H1 (cell line): ENCODE measurements at regions not wholly inside any gene's neighbourhood (a gene's known extent, or its start where the extent isn't known, plus 50 kb on each side); places are given as distances from the start of the nearest gene placed in this dataset.

Experiments
- CTCF ChIA-PET: fragments of 300-600 bp; sonication (Branson Sonifier 250); formaldehyde crosslinking; loops from one replicate; lab custom pipeline; 2021; ENCODE audit not compliant: partially characterized antibody; lab: Charles Lee
- POLR2A ChIA-PET: fragments of 300-600 bp; sonication (Branson Sonifier 250); formaldehyde crosslinking; loops from one replicate; lab custom pipeline; 2021; ENCODE audit warnings: inconsistent platforms; ENCODE audit not compliant: partially characterized antibody; lab: Charles Lee
- DNase-seq, 2 experiments: peaks; one replicate each; pipeline versions ENCODE4 v3.0.0 to v3.0.0-alpha.2; 2010 to 2022; ENCODE audit warnings: low spot score in 2 of 2, low read depth in 1 of 2, mixed read lengths in 1 of 2
- FAIRE-seq: peaks from 2 replicates; lab custom pipeline; 2011; peaks lifted over from hg19 to GRCh38; lab: Jason Lieb, UNC
- H2AFZ ChIP-seq: 2 replicates; pipeline ENCODE4 v1.8.1; 2012; ENCODE audit warnings: low read length, inconsistent platforms
- H2AK5ac ChIP-seq: 2 replicates; pipeline ENCODE4 v1.6.1; 2013; ENCODE audit warnings: low read depth, low read length
- H2BK120ac ChIP-seq: replicated peaks from 2 replicates; pipeline ENCODE3; 2013; ENCODE audit warnings: low read depth, low read length, inconsistent platforms
- H2BK12ac ChIP-seq: 2 replicates; pipeline ENCODE4 v1.6.1; 2013; ENCODE audit warnings: low read depth, low read length
- H2BK15ac ChIP-seq: 2 replicates; pipeline ENCODE4 v1.6.1; 2013; ENCODE audit warnings: low read length
- H2BK20ac ChIP-seq: 2 replicates; pipeline ENCODE4 v1.6.1; 2013; ENCODE audit warnings: low read length
- H2BK5ac ChIP-seq: 2 replicates; pipeline ENCODE4 v1.6.1; 2013; ENCODE audit warnings: low read depth, low read length
- H3K14ac ChIP-seq: 2 replicates; pipeline ENCODE4 v1.6.1; 2013; ENCODE audit warnings: inconsistent platforms; ENCODE audit not compliant: insufficient read length
- H3K18ac ChIP-seq: 2 replicates; pipeline ENCODE4 v1.6.1; 2013; ENCODE audit warnings: low read length; ENCODE audit errors: extremely low read depth
- H3K23ac ChIP-seq: 2 replicates; pipeline ENCODE4 v1.6.1; 2013; ENCODE audit warnings: inconsistent platforms; ENCODE audit not compliant: insufficient read length
- H3K23me2 ChIP-seq: 2 replicates; pipeline ENCODE4 v1.6.1; 2013; ENCODE audit warnings: low read depth, low read length
- H3K27ac ChIP-seq: 2 replicates; pipeline ENCODE4 v1.6.1; 2011; ENCODE audit warnings: low read depth, low read length, inconsistent platforms
- H3K27me3 ChIP-seq, 4 experiments: replicated peaks in 1 of 4; 1 replicate in 1 of 4; 2 replicates in 3 of 4; pipeline versions ENCODE4 v1.6.1 to v1.8.1; 2011 to 2013; ENCODE audit warnings: low read length in 3 of 4, mild to moderate bottlenecking in 3 of 4, inconsistent platforms in 2 of 4, mixed read lengths in 2 of 4, moderate library complexity in 1 of 4; ENCODE audit not compliant: control insufficient read depth in 3 of 4, insufficient read depth in 3 of 4; ENCODE audit errors: extremely low read depth in 1 of 4
- H3K36me3 ChIP-seq, 4 experiments: 2 replicates each; pipeline versions ENCODE4 v1.6.1 to v1.8.1; 2011 to 2013; ENCODE audit warnings: mild to moderate bottlenecking in 4 of 4, low read length in 3 of 4, moderate library complexity in 2 of 4, control low read depth in 1 of 4, inconsistent platforms in 1 of 4; ENCODE audit not compliant: insufficient read depth in 4 of 4, control insufficient read depth in 2 of 4
- H3K4ac ChIP-seq: replicated peaks from 2 replicates; pipeline ENCODE3; 2013; ENCODE audit warnings: low read length, low read depth, mixed read lengths, inconsistent platforms; ENCODE audit not compliant: insufficient read length
- H3K4me1 ChIP-seq, 4 experiments: replicated peaks in 1 of 4; 1 replicate in 1 of 4; 2 replicates in 3 of 4; pipeline versions ENCODE4 v1.6.1 to v1.8.1; 2011 to 2013; ENCODE audit warnings: low read length in 3 of 4, inconsistent platforms in 2 of 4, mixed read lengths in 1 of 4; ENCODE audit not compliant: insufficient read depth in 4 of 4, control insufficient read depth in 3 of 4
- H3K4me2 ChIP-seq, 2 experiments: 2 replicates each; pipeline versions ENCODE4 v1.6.1 to v1.8.1; 2011 to 2013; ENCODE audit warnings: low read depth in 2 of 2, low read length in 2 of 2, control low read depth in 1 of 2, inconsistent platforms in 1 of 2, mild to moderate bottlenecking in 1 of 2; ENCODE audit not compliant: insufficient read depth in 1 of 2
- H3K4me3 ChIP-seq, 4 experiments: fragments of 200-600, 300-600 bp in 1 of 4; sonication (generic), shearing (Covaris generic), sonication (Bioruptor Twin) in 1 of 4; 2 replicates each; pipeline versions ENCODE4 v1.5.1 to v1.8.1; 2011 to 2016; ENCODE audit warnings: low read length in 4 of 4, low read depth in 3 of 4, control low read depth in 2 of 4, inconsistent platforms in 2 of 4, mild to moderate bottlenecking in 2 of 4, mixed read lengths in 1 of 4, moderate library complexity in 1 of 4; ENCODE audit not compliant: insufficient read depth in 2 of 4; ENCODE audit errors: extremely low read depth in 1 of 4
- H3K56ac ChIP-seq: replicated peaks from 2 replicates; pipeline ENCODE3; 2013; ENCODE audit warnings: low read depth, mild to moderate bottlenecking, mixed read lengths, low read length, inconsistent platforms; ENCODE audit not compliant: insufficient read length
- H3K79me1 ChIP-seq: 2 replicates; pipeline ENCODE4 v1.6.1; 2013; ENCODE audit warnings: low read depth, low read length, control low read depth
- H3K79me2 ChIP-seq, 2 experiments: 2 replicates each; pipeline versions ENCODE4 v1.6.1 to v1.8.1; 2012 to 2013; ENCODE audit warnings: low read length in 2 of 2, mild to moderate bottlenecking in 2 of 2, inconsistent platforms in 1 of 2; ENCODE audit not compliant: insufficient read depth in 2 of 2, control insufficient read depth in 1 of 2
- H3K9ac ChIP-seq, 4 experiments: replicated peaks in 1 of 4; 1 replicate in 1 of 4; 2 replicates in 3 of 4; pipeline versions ENCODE4 v1.6.1 to v1.8.1; 2011 to 2013; ENCODE audit warnings: low read depth in 3 of 4, low read length in 3 of 4, control low read depth in 2 of 4, mild to moderate bottlenecking in 2 of 4, moderate library complexity in 2 of 4, inconsistent platforms in 1 of 4; ENCODE audit errors: extremely low read depth in 1 of 4
- H3K9me3 ChIP-seq, 2 experiments: 2 replicates each; pipeline versions ENCODE4 v1.6.1 to v1.8.1; 2012 to 2013; ENCODE audit warnings: mild to moderate bottlenecking in 2 of 2, moderate library complexity in 2 of 2, control low read depth in 1 of 2, inconsistent platforms in 1 of 2, low read depth in 1 of 2, low read length in 1 of 2, mixed read lengths in 1 of 2; ENCODE audit not compliant: insufficient read depth in 2 of 2
- H4K20me1 ChIP-seq, 2 experiments: replicated peaks in 1 of 2; 2 replicates each; pipeline versions ENCODE3 to v1.8.1; 2011 to 2013; ENCODE audit warnings: inconsistent platforms in 2 of 2, low read length in 2 of 2, mild to moderate bottlenecking in 1 of 2; ENCODE audit not compliant: insufficient read depth in 2 of 2, control insufficient read depth in 1 of 2
- H4K5ac ChIP-seq: 2 replicates; pipeline ENCODE4 v1.6.1; 2013; ENCODE audit warnings: low read length, low read depth, mixed read lengths, inconsistent platforms; ENCODE audit not compliant: insufficient read length
- H4K8ac ChIP-seq: 2 replicates; pipeline ENCODE4 v1.8.0; 2013; ENCODE audit warnings: mild to moderate bottlenecking, moderate library complexity, low read length, inconsistent platforms; ENCODE audit not compliant: insufficient read depth; ENCODE audit errors: extremely low read depth
- H4K91ac ChIP-seq: replicated peaks from 2 replicates; pipeline ENCODE3; 2013; ENCODE audit warnings: low read length, mixed read lengths, inconsistent platforms; ENCODE audit not compliant: insufficient read length
- ASH2L ChIP-seq: fragments of 200-600, 300-600 bp; sonication (generic); IDR thresholded peaks from one replicate; pipeline ENCODE4 v1.7.1; 2017; ENCODE audit warnings: low read length
- CEBPB ChIP-seq: IDR thresholded peaks from 2 replicates; pipeline ENCODE4 v1.6.1; 2012; ENCODE audit warnings: low read depth, low read length
- CHD2 ChIP-seq: IDR thresholded peaks from 2 replicates; pipeline ENCODE4 v1.6.1; 2012; ENCODE audit warnings: low read length, improper control_type of control experiment
- GTF2F1 ChIP-seq: IDR thresholded peaks from 2 replicates; pipeline ENCODE4 v1.6.1; 2012; ENCODE audit warnings: low read depth, low read length, improper control_type of control experiment, borderline replicate concordance
- HDAC6 ChIP-seq: IDR thresholded peaks from one replicate; pipeline ENCODE4 v1.7.1; 2012; ENCODE audit warnings: low read depth, mild to moderate bottlenecking, inconsistent platforms, low read length, moderate library complexity
- KDM1A ChIP-seq: fragments of 200-600, 300-600 bp; sonication (generic); IDR thresholded peaks from 2 replicates; pipeline ENCODE4 v1.7.1; 2016; ENCODE audit warnings: mild to moderate bottlenecking, low read length, borderline replicate concordance
- MAFK ChIP-seq: IDR thresholded peaks from 2 replicates; pipeline ENCODE4 v1.6.1; 2012; ENCODE audit warnings: low read depth, mild to moderate bottlenecking, improper control_type of control experiment, low read length
- NANOG ChIP-seq: IDR thresholded peaks from 2 replicates; pipeline ENCODE4 v1.6.1; 2011; ENCODE audit warnings: low read length, low read depth, mild to moderate bottlenecking, inconsistent platforms; ENCODE audit not compliant: insufficient read depth, poor library complexity, severe bottlenecking
- RXRA ChIP-seq: IDR thresholded peaks from 2 replicates; pipeline ENCODE4 v1.6.1; 2011; ENCODE audit warnings: low read depth, mild to moderate bottlenecking, low read length, moderate library complexity; ENCODE audit not compliant: insufficient read depth
- SAP30 ChIP-seq: fragments of 300-600 bp; sonication (generic); IDR thresholded peaks from 2 replicates; pipeline ENCODE4 v1.7.1; 2012; ENCODE audit warnings: low read length, moderate library complexity, mild to moderate bottlenecking, inconsistent platforms; ENCODE audit not compliant: insufficient read depth, insufficient replicate concordance
- SIN3A ChIP-seq, 2 experiments: IDR thresholded peaks in 1 of 2; conservative IDR thresholded peaks in 1 of 2; 2 replicates each; pipeline ENCODE4 v1.6.1; 2011 to 2012; ENCODE audit warnings: low read length in 2 of 2, improper control_type of control experiment in 1 of 2, low read depth in 1 of 2, mild to moderate bottlenecking in 1 of 2
- SIX5 ChIP-seq: IDR thresholded peaks from 2 replicates; pipeline ENCODE4 v1.6.1; 2011; ENCODE audit warnings: mild to moderate bottlenecking, low read depth, low read length
- WGBS, 2 experiments: shearing (Covaris generic) in 1 of 2; methylation state at CpG; one replicate each; pipeline versions ENCODE4 v1.1.6 to v1.1.7; 2013 to 2015; ENCODE audit warnings: low lambda C conversion rate in 2 of 2, mixed read lengths in 2 of 2, inconsistent platforms in 1 of 2, low coverage in 1 of 2, missing lambda C conversion rate in 1 of 2; ENCODE audit not compliant: insufficient replicate concordance in 2 of 2, insufficient coverage in 1 of 2, insufficient read length in 1 of 2; ENCODE audit errors: extremely low coverage in 1 of 2, missing lambda C conversion rate in 1 of 2; 5-methylcytosine and 5-hydroxymethylcytosine counted together
- TF ChIP-seq, protein P1 (sequence below), 3 experiments: IDR thresholded peaks; 1 replicate in 2 of 3; 2 replicates in 1 of 3; pipeline versions ENCODE4 v1.5.1 to v1.6.1; 2011; ENCODE audit warnings: low read length in 3 of 3, mild to moderate bottlenecking in 3 of 3, inconsistent platforms in 2 of 3, low read depth in 1 of 3, moderate library complexity in 1 of 3; ENCODE audit not compliant: insufficient read depth in 1 of 3; ENCODE audit errors: control extremely low read depth in 1 of 3

DNA sequence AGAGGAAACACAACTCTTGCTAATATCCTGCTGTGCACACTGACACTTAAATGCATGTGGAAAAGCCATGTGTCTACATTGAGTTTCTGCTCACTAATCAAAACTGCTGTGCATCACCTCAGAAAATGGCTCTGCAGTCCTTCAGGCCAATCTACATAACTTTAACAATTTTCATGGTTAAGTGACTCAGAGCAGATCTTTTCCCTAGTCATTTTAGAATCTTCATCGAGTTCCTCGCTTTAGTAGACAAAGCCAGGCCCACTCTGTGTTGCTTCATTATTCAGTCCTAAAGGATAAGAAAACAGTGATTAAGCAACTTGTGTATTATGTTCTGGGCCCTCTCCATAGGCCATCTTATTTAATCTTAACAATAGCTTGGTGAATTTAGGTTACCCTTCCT is 250.0 kb downstream of the KCNC2 start:
- no peak for FAIRE-seq
- Histone ChIP-seq H3K4me2 (no peak overlapping the region), H3K14ac (no peak overlapping the region), H3K18ac (no peak overlapping the region), H3K79me2 (no peaks in the 10 kb centered on the region), H2BK20ac (no peak overlapping the region), H3K27me3 (no peaks in the 10 kb centered on the region), H2BK15ac (no peak overlapping the region), H4K20me1 (no peaks in the 10 kb centered on the region), H2BK120ac (no peak overlapping the region), H4K91ac (no peak overlapping the region), H3K4me3 (no peak overlapping the region), H3K4ac (no peak overlapping the region), H2BK5ac (no peak overlapping the region), H2AK5ac (no peak overlapping the region), H3K27ac (no peak overlapping the region), H4K8ac (no peak overlapping the region), H2BK12ac (no peak overlapping the region), H3K79me1 (no peaks in the 10 kb centered on the region), H3K4me1 (no peaks in the 10 kb centered on the region), H3K9me3 (0 out of 4 replicates have a peak, but pooled peaks cover 0 to 3% of the 10 kb centered on the region in 2 experiments), H3K9ac (no peak overlapping the region), H3K56ac (no peak overlapping the region), H3K23me2 (no peaks in the 10 kb centered on the region), H4K5ac (no peak overlapping the region), H3K36me3 (no peaks in the 10 kb centered on the region), H2AFZ (no peak overlapping the region), H3K23ac (no peak overlapping the region)
- ChIA-PET POLR2A (no interaction called here), CTCF (no interaction called here)
- no peak for DNase-seq
- WGBS, 2 experiments: 94% methylated on average over 2 of the region's 2 CpGs; no CpG with 5 or more reads in 1 of the 2 experiments
- TF ChIP-seq SAP30: no peak
- TF ChIP-seq, protein P1, sequence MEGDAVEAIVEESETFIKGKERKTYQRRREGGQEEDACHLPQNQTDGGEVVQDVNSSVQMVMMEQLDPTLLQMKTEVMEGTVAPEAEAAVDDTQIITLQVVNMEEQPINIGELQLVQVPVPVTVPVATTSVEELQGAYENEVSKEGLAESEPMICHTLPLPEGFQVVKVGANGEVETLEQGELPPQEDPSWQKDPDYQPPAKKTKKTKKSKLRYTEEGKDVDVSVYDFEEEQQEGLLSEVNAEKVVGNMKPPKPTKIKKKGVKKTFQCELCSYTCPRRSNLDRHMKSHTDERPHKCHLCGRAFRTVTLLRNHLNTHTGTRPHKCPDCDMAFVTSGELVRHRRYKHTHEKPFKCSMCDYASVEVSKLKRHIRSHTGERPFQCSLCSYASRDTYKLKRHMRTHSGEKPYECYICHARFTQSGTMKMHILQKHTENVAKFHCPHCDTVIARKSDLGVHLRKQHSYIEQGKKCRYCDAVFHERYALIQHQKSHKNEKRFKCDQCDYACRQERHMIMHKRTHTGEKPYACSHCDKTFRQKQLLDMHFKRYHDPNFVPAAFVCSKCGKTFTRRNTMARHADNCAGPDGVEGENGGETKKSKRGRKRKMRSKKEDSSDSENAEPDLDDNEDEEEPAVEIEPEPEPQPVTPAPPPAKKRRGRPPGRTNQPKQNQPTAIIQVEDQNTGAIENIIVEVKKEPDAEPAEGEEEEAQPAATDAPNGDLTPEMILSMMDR (IDR thresholded peaks at IDR 0.05; ENCODE audit: control extremely low read depth in 1 of 3, insufficient read depth in 1 of 3, low read depth in 1 of 3, low read length in 3 of 3): no peak
- TF ChIP-seq ASH2L: no peak
- TF ChIP-seq GTF2F1: no peak
- no peak for TF ChIP-seq KDM1A
- TF ChIP-seq RXRA: no peak
- TF ChIP-seq MAFK: no peak
- TF ChIP-seq NANOG: no peak
- TF ChIP-seq HDAC6: no peak
- TF ChIP-seq CEBPB: no peak
- TF ChIP-seq SIX5: no peak
- TF ChIP-seq SIN3A (conservative IDR thresholded peaks at IDR 0.05 in 1 of 2, IDR thresholded peaks at IDR 0.05 in 1 of 2; ENCODE audit: low read depth in 1 of 2, low read length in 2 of 2): no peak
- no peak for TF ChIP-seq CHD2
